ENCODE measurements at regions not wholly inside any gene's neighbourhood (a gene's known extent, or its start where the extent isn't known, plus 50 kb on each side); places are given as distances from the start of the nearest gene placed in this dataset.

DNA sequence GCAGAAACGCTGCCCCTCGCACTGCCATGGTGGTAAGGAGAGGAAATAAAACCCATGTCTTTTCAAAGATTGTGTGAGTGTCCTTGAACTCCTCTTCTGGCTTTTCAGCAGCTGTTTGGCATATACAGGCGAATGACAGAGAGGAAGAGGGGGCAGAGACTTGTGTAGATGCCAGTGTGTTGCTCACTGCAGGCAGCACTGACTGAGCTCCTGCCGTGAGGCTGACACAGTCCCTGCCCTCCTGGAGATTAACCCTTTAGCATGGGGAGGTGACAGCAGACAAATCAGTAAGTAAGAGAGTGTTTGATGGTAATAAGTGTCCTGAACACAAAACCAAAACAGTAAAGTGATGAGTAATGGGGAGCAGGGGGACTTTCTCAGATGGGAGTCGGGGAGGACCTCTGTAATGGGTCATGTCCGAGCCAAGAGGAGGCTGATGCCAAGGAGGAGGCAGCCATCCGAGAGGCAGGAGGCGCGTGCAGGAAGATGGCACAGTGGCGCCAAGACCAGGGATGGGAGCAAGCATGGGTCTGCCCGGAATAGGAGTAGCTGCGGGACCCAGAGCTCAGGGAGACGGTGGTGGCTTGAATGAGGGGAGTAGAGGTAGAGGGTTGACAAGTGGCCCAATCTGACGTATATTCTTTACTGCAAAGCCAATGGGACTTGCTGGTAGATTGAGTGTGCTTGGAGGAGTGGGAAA lies 182.2 kb downstream of the FOXO1 start:
- no peak for DNase-seq (ENCODE audit: low read depth)
- TF ChIP-seq CTCF (IDR thresholded peaks at IDR 0.05; ENCODE audit: insufficient read depth, low read length, poor library complexity, severe bottlenecking), result no peak

GRCh38 chr13:40484974-40485373 lies 181.5 kb downstream of the FOXO1 start:
- DNase-seq (ENCODE audit: low read depth), result no peak
- H3K27me3 ChIP-seq (ENCODE audit: control insufficient read depth, insufficient read depth, low read length), result no peaks in the 10 kb centered on the region
- H3K36me3 ChIP-seq (ENCODE audit: control insufficient read depth, insufficient read depth, low read length), result no peaks in the 10 kb centered on the region
- no peak for TF ChIP-seq CTCF (IDR thresholded peaks at IDR 0.05; ENCODE audit: insufficient read depth, low read length, poor library complexity, severe bottlenecking)
- H3K4me3 ChIP-seq (ENCODE audit: low read depth, low read length), result no peak overlapping the region

More for the DNA sequence above, 182.2 kb downstream of the FOXO1 start:
- Histone ChIP-seq H3K27me3 (ENCODE audit: control insufficient read depth, insufficient read depth, low read length) (no peaks in the 10 kb centered on the region), H3K4me3 (ENCODE audit: low read depth, low read length) (no peak overlapping the region), H3K36me3 (ENCODE audit: control insufficient read depth, insufficient read depth, low read length) (no peaks in the 10 kb centered on the region)

GRCh38 chr13:40485611-40486517 lies 180.6 kb downstream of the FOXO1 start:
- no peaks in the 10 kb centered on the region for H3K27me3 ChIP-seq (ENCODE audit: control insufficient read depth, insufficient read depth, low read length)
- TF ChIP-seq CTCF (IDR thresholded peaks at IDR 0.05; ENCODE audit: insufficient read depth, low read length, poor library complexity, severe bottlenecking), result no peak
- no peaks in the 10 kb centered on the region for H3K36me3 ChIP-seq (ENCODE audit: control insufficient read depth, insufficient read depth, low read length)
- H3K4me3 ChIP-seq (ENCODE audit: low read depth, low read length), result no peak overlapping the region
- no peak for DNase-seq (ENCODE audit: low read depth)

DNA sequence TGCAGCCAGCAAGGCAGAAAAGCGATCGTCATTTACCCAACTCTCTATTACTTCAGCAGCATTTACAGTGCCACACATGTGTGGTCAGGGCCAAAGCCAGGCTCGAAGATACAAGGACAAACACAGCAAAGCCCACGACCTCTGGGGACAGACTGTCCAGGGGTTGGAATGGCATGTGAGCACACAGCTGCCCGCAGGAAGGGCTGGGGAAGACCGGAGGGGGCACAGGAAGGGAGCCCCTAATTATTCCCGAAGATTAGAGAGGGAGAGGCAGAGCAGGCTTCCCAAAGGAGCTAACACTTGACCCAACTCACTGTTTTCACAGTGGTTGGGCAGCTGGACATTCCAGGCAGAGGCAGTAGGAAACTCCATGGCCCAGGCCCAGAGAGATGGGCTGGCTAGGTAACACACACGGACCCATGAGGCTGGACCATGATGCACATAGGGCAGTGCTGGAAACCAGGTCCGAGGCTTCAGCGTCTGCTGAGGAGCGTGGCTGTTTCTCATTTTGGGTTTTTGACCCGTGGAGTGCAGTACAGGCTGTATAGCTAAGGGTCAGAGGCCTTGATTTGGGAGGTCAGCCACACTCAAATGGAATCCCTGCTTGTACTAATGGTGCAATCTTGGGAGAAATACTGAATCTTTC lies 179.8 kb downstream of the FOXO1 start:
- no peak for DNase-seq (ENCODE audit: low read depth)
- no peak for TF ChIP-seq CTCF (IDR thresholded peaks at IDR 0.05; ENCODE audit: insufficient read depth, low read length, poor library complexity, severe bottlenecking)
- Histone ChIP-seq H3K4me3 (ENCODE audit: low read depth, low read length) (no peak overlapping the region), H3K27me3 (ENCODE audit: control insufficient read depth, insufficient read depth, low read length) (no peaks in the 10 kb centered on the region), H3K36me3 (ENCODE audit: control insufficient read depth, insufficient read depth, low read length) (no peaks in the 10 kb centered on the region)

DNA sequence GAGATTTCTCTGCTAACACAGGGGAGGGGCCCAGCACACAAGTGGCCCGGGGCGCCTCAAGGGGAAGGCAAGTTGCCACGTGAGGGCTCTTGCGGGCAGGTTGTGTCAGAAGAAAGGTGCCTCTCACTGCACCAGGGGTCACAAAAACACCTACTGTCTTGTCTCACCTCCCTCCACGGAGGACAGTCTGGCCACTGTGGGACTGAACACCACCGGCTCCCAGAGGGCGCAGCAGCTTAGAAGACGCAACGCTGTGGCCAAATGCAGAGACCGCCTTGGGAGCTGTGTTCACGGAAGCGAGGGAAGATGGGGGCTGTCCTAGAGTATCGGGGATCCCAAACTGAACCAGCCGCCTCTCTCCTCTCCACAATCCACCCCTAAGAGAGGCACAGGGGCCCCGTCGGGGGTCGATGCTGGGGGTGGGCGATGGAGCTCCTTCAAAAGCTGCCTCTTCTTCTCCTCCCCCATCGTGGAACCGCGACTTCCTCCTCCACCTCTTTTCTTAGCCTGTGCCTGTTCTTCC lies 177.5 kb downstream of the FOXO1 start:
- no peak for DNase-seq (ENCODE audit: low read depth)
- no peaks in the 10 kb centered on the region for H3K27me3 ChIP-seq (ENCODE audit: control insufficient read depth, insufficient read depth, low read length)
- H3K4me3 ChIP-seq (ENCODE audit: low read depth, low read length), result no peak overlapping the region
- TF ChIP-seq CTCF (IDR thresholded peaks at IDR 0.05; ENCODE audit: insufficient read depth, low read length, poor library complexity, severe bottlenecking), result no peak
- no peaks in the 10 kb centered on the region for H3K36me3 ChIP-seq (ENCODE audit: control insufficient read depth, insufficient read depth, low read length)

Data from kidney epithelial cell (primary cell).